ENCODE measurements at regions not wholly inside any gene's neighbourhood (a gene's known extent, or its start where the extent isn't known, plus 50 kb on each side); places are given as distances from the start of the nearest gene placed in this dataset.

GRCh38 chr3:35404571-35404970, 234.8 kb upstream of the ARPP21 start:
- Histone ChIP-seq H4K91ac (ENCODE audit: low read length) (no peak overlapping the region), H2BK12ac (ENCODE audit: low read length in 2 of 2) (no peak overlapping the region), H2BK120ac (ENCODE audit: low read depth, low read length) (no peak overlapping the region), H2AK5ac (ENCODE audit: low read length, severe bottlenecking) (no peak overlapping the region), H3K9ac (ENCODE audit: low read length) (no peak overlapping the region), H2AFZ (ENCODE audit: low read depth, low read length) (no peak overlapping the region), H4K8ac (ENCODE audit: low read length) (no peak overlapping the region), H2BK15ac (ENCODE audit: low read depth, poor library complexity, severe bottlenecking) (no peak overlapping the region), H3K18ac (ENCODE audit: low read depth in 1 of 2, low read length in 2 of 2) (no peak overlapping the region), H2BK5ac (ENCODE audit: low read depth, low read length, poor library complexity, severe bottlenecking) (no peak overlapping the region), H3K9me3 (ENCODE audit: control insufficient read depth, low read length) (no peaks in the 10 kb centered on the region), H3K4me3 (ENCODE audit: insufficient read depth in 1 of 2, low read depth in 1 of 2, low read length in 2 of 2) (no peak overlapping the region), H3K14ac (ENCODE audit: low read length in 2 of 2) (no peak overlapping the region), H3K23ac (ENCODE audit: low read length in 2 of 2) (no peak overlapping the region), H3K27me3 (ENCODE audit: control insufficient read depth in 1 of 2, insufficient read depth in 1 of 2, low read length in 2 of 2) (no peaks in the 10 kb centered on the region), H3K4ac (ENCODE audit: low read depth in 1 of 2, low read length in 2 of 2) (no peak overlapping the region), H3K36me3 (ENCODE audit: control insufficient read depth in 1 of 2, insufficient read depth in 2 of 2, low read depth in 1 of 2, low read length in 2 of 2) (no peaks in the 10 kb centered on the region), H3K4me1 (ENCODE audit: control insufficient read depth, insufficient read depth, low read depth, low read length) (no peaks in the 10 kb centered on the region), H3K27ac (ENCODE audit: low read length, poor library complexity, severe bottlenecking) (no peak overlapping the region), H3K79me1 (replicated peaks; ENCODE audit: low read length, poor library complexity, severe bottlenecking) (no peaks in the 10 kb centered on the region), H3K4me2 (ENCODE audit: low read length, poor library complexity, severe bottlenecking) (no peak overlapping the region)
- 80% methylated on average over 3 of the region's 3 CpGs for WGBS
- no peak for DNase-seq

- no peak for DNase-seq
- Histone ChIP-seq H3K9me3 (ENCODE audit: control insufficient read depth, low read length) (no peaks in the 10 kb centered on the region), H3K4me2 (ENCODE audit: low read length, poor library complexity, severe bottlenecking) (no peak overlapping the region), H3K9ac (ENCODE audit: low read length) (no peak overlapping the region), H3K18ac (ENCODE audit: low read depth in 1 of 2, low read length in 2 of 2) (no peak overlapping the region), H3K27me3 (ENCODE audit: control insufficient read depth in 1 of 2, insufficient read depth in 1 of 2, low read length in 2 of 2) (no peaks in the 10 kb centered on the region), H2BK120ac (ENCODE audit: low read depth, low read length) (no peak overlapping the region), H2BK15ac (ENCODE audit: low read depth, poor library complexity, severe bottlenecking) (no peak overlapping the region), H3K27ac (ENCODE audit: low read length, poor library complexity, severe bottlenecking) (no peak overlapping the region), H4K91ac (ENCODE audit: low read length) (no peak overlapping the region), H4K8ac (ENCODE audit: low read length) (no peak overlapping the region), H3K4me1 (ENCODE audit: control insufficient read depth, insufficient read depth, low read depth, low read length) (no peaks in the 10 kb centered on the region), H2BK12ac (ENCODE audit: low read length in 2 of 2) (no peak overlapping the region), H3K4ac (ENCODE audit: low read depth in 1 of 2, low read length in 2 of 2) (no peak overlapping the region), H2AK5ac (ENCODE audit: low read length, severe bottlenecking) (no peak overlapping the region), H3K23ac (ENCODE audit: low read length in 2 of 2) (no peak overlapping the region), H3K14ac (ENCODE audit: low read length in 2 of 2) (no peak overlapping the region), H3K79me1 (replicated peaks; ENCODE audit: low read length, poor library complexity, severe bottlenecking) (no peaks in the 10 kb centered on the region), H2AFZ (ENCODE audit: low read depth, low read length) (no peak overlapping the region), H2BK5ac (ENCODE audit: low read depth, low read length, poor library complexity, severe bottlenecking) (no peak overlapping the region), H3K36me3 (ENCODE audit: control insufficient read depth in 1 of 2, insufficient read depth in 2 of 2, low read depth in 1 of 2, low read length in 2 of 2) (no peaks in the 10 kb centered on the region), H3K4me3 (ENCODE audit: insufficient read depth in 1 of 2, low read depth in 1 of 2, low read length in 2 of 2) (no peak overlapping the region)
- WGBS: no CpG with 5 or more reads among the region's 1 CpG
Measured at GRCh38 chr3:35408882-35409281, 230.4 kb upstream of the ARPP21 start.

- H2AK5ac ChIP-seq (ENCODE audit: low read length, severe bottlenecking): no peak overlapping the region
- H4K8ac ChIP-seq (ENCODE audit: low read length): no peak overlapping the region
- WGBS: no CpG with 5 or more reads among the region's 1 CpG
- no peak overlapping the region for H2BK15ac ChIP-seq (ENCODE audit: low read depth, poor library complexity, severe bottlenecking)
- H3K18ac ChIP-seq (ENCODE audit: low read depth in 1 of 2, low read length in 2 of 2): no peak overlapping the region
- no peaks in the 10 kb centered on the region for H3K9me3 ChIP-seq (ENCODE audit: control insufficient read depth, low read length)
- no peak overlapping the region for H2BK120ac ChIP-seq (ENCODE audit: low read depth, low read length)
- H3K9ac ChIP-seq (ENCODE audit: low read length): no peak overlapping the region
- no peak overlapping the region for H3K4ac ChIP-seq (ENCODE audit: low read depth in 1 of 2, low read length in 2 of 2)
- no peak overlapping the region for H3K4me2 ChIP-seq (ENCODE audit: low read length, poor library complexity, severe bottlenecking)
- H3K27ac ChIP-seq (ENCODE audit: low read length, poor library complexity, severe bottlenecking): no peak overlapping the region
- no peak for DNase-seq
- H3K79me1 ChIP-seq (replicated peaks; ENCODE audit: low read length, poor library complexity, severe bottlenecking): no peaks in the 10 kb centered on the region
- no peaks in the 10 kb centered on the region for H3K36me3 ChIP-seq (ENCODE audit: control insufficient read depth in 1 of 2, insufficient read depth in 2 of 2, low read depth in 1 of 2, low read length in 2 of 2)
- H3K27me3 ChIP-seq (ENCODE audit: control insufficient read depth in 1 of 2, insufficient read depth in 1 of 2, low read length in 2 of 2): no peaks in the 10 kb centered on the region
- H3K14ac ChIP-seq (ENCODE audit: low read length in 2 of 2): no peak overlapping the region
- no peak overlapping the region for H2AFZ ChIP-seq (ENCODE audit: low read depth, low read length)
- H2BK5ac ChIP-seq (ENCODE audit: low read depth, low read length, poor library complexity, severe bottlenecking): no peak overlapping the region
- H3K4me1 ChIP-seq (ENCODE audit: control insufficient read depth, insufficient read depth, low read depth, low read length): no peaks in the 10 kb centered on the region
- no peak overlapping the region for H3K4me3 ChIP-seq (ENCODE audit: insufficient read depth in 1 of 2, low read depth in 1 of 2, low read length in 2 of 2)
- H2BK12ac ChIP-seq (ENCODE audit: low read length in 2 of 2): no peak overlapping the region
- no peak overlapping the region for H4K91ac ChIP-seq (ENCODE audit: low read length)
- H3K23ac ChIP-seq (ENCODE audit: low read length in 2 of 2): no peak overlapping the region
Measured at GRCh38 chr3:35409991-35410390, 229.3 kb upstream of the ARPP21 start.

GRCh38 chr3:35413483-35413882, 225.8 kb upstream of the ARPP21 start:
- H3K14ac ChIP-seq (ENCODE audit: low read length in 2 of 2): no peak overlapping the region
- no peaks in the 10 kb centered on the region for H3K79me1 ChIP-seq (replicated peaks; ENCODE audit: low read length, poor library complexity, severe bottlenecking)
- H3K18ac ChIP-seq (ENCODE audit: low read depth in 1 of 2, low read length in 2 of 2): no peak overlapping the region
- no peak overlapping the region for H2BK5ac ChIP-seq (ENCODE audit: low read depth, low read length, poor library complexity, severe bottlenecking)
- H3K4me2 ChIP-seq (ENCODE audit: low read length, poor library complexity, severe bottlenecking): no peak overlapping the region
- no peak overlapping the region for H2AFZ ChIP-seq (ENCODE audit: low read depth, low read length)
- no peaks in the 10 kb centered on the region for H3K9me3 ChIP-seq (ENCODE audit: control insufficient read depth, low read length)
- no peak overlapping the region for H4K91ac ChIP-seq (ENCODE audit: low read length)
- H3K27ac ChIP-seq (ENCODE audit: low read length, poor library complexity, severe bottlenecking): no peak overlapping the region
- H2BK12ac ChIP-seq (ENCODE audit: low read length in 2 of 2): no peak overlapping the region
- H3K36me3 ChIP-seq (ENCODE audit: control insufficient read depth in 1 of 2, insufficient read depth in 2 of 2, low read depth in 1 of 2, low read length in 2 of 2): no peaks in the 10 kb centered on the region
- no peak overlapping the region for H3K23ac ChIP-seq (ENCODE audit: low read length in 2 of 2)
- no CpG with 5 or more reads among the region's 1 CpG for WGBS
- no peak overlapping the region for H3K4me3 ChIP-seq (ENCODE audit: insufficient read depth in 1 of 2, low read depth in 1 of 2, low read length in 2 of 2)
- H3K4ac ChIP-seq (ENCODE audit: low read depth in 1 of 2, low read length in 2 of 2): no peak overlapping the region
- no peaks in the 10 kb centered on the region for H3K27me3 ChIP-seq (ENCODE audit: control insufficient read depth in 1 of 2, insufficient read depth in 1 of 2, low read length in 2 of 2)
- no peak overlapping the region for H4K8ac ChIP-seq (ENCODE audit: low read length)
- no peak overlapping the region for H2BK15ac ChIP-seq (ENCODE audit: low read depth, poor library complexity, severe bottlenecking)
- H3K4me1 ChIP-seq (ENCODE audit: control insufficient read depth, insufficient read depth, low read depth, low read length): no peaks in the 10 kb centered on the region
- no peak for DNase-seq
- H2BK120ac ChIP-seq (ENCODE audit: low read depth, low read length): no peak overlapping the region
- H3K9ac ChIP-seq (ENCODE audit: low read length): no peak overlapping the region
- no peak overlapping the region for H2AK5ac ChIP-seq (ENCODE audit: low read length, severe bottlenecking)

All from mesenchymal stem cell (in vitro differentiated cells and primary cell).